ENCODE measurements at regions not wholly inside any gene's neighbourhood (a gene's known extent, or its start where the extent isn't known, plus 50 kb on each side); places are given as distances from the start of the nearest gene placed in this dataset.

- DNase-seq (ENCODE audit: low read depth, low spot score) = no peak
- H3K27ac ChIP-seq = no peak overlapping the region
Observed at GRCh38 chr2:20521682-20522189, 74.9 kb downstream of the RHOB start.

DNA sequence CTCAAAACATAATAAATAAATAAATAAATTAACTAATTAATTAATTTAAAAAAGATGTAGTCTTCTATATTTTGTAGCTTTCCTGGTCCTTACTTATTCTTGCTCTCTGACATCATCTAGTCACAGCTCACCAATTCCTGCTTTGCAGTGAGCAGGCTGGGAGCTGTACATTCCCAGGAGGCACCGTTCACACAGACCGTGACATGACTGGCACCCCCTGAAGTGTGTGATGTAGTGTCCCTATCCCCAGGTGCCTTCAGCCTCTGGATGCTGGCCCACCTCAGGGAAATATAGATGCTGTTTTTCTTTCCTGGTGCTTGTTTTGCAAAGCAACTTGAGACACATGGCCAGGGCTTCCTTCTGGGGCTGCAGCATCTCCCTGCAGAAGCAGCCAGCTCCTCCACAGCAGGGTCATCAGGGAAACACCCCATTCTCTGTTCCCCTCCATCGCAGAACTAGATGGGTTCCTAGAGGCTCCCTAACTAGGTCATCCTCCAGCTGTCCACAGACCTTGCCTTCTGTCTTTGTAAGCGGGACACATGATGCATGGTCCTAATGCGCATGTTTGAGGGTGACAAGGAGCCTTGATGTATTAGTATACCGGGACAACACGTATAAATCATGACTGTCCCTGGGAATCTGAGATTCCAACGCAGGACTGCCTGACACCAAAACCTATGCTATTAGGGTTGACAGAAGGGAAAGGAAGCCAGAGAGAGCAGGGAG lies 76.4 kb downstream of the RHOB start:
- no peak for DNase-seq (ENCODE audit: low read depth, low spot score)
- H3K27ac ChIP-seq = no peak overlapping the region

GRCh38 chr2:20523799-20524187 lies 76.9 kb downstream of the RHOB start:
- no peak overlapping the region for H3K27ac ChIP-seq

DNA sequence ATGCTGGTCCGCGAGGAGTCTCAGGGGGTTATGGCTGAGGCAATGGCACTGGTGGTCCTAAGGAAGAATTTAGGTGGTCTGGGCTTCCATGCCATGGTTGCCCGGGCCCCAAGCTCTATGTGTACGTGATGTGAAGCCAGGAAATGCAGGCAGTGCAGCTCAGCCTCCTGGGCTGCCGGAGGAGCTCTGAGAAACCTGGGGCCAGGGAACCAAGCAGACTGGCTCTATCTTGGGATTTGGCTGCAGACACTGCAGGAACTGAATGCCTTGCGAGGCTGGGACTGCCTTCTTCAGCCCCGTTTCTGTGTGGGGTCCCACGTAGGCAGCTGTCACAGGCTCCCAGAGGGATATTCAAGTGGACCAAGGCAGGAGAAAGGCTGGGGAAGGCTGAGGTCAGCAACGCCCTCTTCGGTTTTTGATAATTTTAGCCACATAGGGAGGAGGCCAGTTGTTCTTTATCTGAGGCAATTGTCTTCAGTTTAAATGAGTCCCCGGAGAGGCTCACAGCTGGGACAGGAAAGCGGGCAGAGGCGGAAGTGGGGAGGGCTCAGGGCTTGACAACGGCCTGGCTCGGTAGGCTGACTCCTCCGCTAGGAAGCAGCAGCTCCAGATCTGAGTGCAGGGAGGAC lies 77.7 kb downstream of the RHOB start:
- no peak overlapping the region for H3K27ac ChIP-seq
- DNase-seq (ENCODE audit: low read depth, low spot score) = no peak

More at GRCh38 chr2:20523799-20524187, 76.9 kb downstream of the RHOB start:
- DNase-seq (ENCODE audit: low read depth, low spot score) = no peak

GRCh38 chr2:20525041-20526035 lies 78.5 kb downstream of the RHOB start:
- H3K27ac ChIP-seq = no peak overlapping the region
- DNase-seq (ENCODE audit: low read depth, low spot score) = no peak

- DNase-seq (ENCODE audit: low read depth, low spot score) = no peak
- no peak overlapping the region for H3K27ac ChIP-seq
Observed at GRCh38 chr2:20526160-20526559, 79.3 kb downstream of the RHOB start.

DNA sequence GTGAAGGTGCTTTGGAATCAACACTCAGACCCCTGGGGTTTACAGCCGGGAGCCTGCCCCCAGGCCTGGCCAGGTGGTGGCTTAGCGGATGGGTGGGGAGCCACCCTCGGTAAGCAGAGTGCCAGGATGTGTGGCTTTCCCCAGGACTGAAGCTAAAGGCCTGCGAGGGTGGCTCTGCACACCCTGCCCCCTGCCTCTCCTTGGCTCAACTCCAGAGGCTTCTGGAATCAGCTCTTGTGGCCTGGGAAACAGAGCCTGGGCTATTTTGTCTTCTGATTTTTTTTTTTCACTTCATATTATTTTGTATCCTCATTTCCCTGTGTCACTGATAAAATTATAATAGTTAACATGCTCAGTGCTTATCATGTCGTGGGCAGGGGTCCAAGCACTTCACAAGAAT lies 79.8 kb downstream of the RHOB start:
- no peak for DNase-seq (ENCODE audit: low read depth, low spot score)
- no peak overlapping the region for H3K27ac ChIP-seq

GRCh38 chr2:20528713-20529112 lies 81.8 kb downstream of the RHOB start:
- DNase-seq (ENCODE audit: low read depth, low spot score) = no peak
- H3K27ac ChIP-seq = no peak overlapping the region

GRCh38 chr2:20530520-20530919 lies 83.6 kb downstream of the RHOB start:
- no peak overlapping the region for H3K27ac ChIP-seq
- DNase-seq (ENCODE audit: low read depth, low spot score) = no peak

- no peak overlapping the region for H3K27ac ChIP-seq
- no peak for DNase-seq (ENCODE audit: low read depth, low spot score)
Observed at GRCh38 chr2:20531633-20532262, 84.9 kb downstream of the RHOB start.

- DNase-seq (ENCODE audit: low read depth, low spot score) = no peak
Observed at GRCh38 chr2:20532634-20533437, 86.0 kb downstream of the RHOB start.

GRCh38 chr2:20533993-20534622 lies 87.2 kb downstream of the RHOB start:
- no peak for DNase-seq (ENCODE audit: low read depth, low spot score)

More at GRCh38 chr2:20532634-20533437, 86.0 kb downstream of the RHOB start:
- H3K27ac ChIP-seq = no peak overlapping the region

GRCh38 chr2:20534913-20535801 lies 88.3 kb downstream of the RHOB start:
- H3K27ac ChIP-seq = no peak overlapping the region
- no peak for DNase-seq (ENCODE audit: low read depth, low spot score)

More at GRCh38 chr2:20533993-20534622, 87.2 kb downstream of the RHOB start:
- no peak overlapping the region for H3K27ac ChIP-seq

DNA sequence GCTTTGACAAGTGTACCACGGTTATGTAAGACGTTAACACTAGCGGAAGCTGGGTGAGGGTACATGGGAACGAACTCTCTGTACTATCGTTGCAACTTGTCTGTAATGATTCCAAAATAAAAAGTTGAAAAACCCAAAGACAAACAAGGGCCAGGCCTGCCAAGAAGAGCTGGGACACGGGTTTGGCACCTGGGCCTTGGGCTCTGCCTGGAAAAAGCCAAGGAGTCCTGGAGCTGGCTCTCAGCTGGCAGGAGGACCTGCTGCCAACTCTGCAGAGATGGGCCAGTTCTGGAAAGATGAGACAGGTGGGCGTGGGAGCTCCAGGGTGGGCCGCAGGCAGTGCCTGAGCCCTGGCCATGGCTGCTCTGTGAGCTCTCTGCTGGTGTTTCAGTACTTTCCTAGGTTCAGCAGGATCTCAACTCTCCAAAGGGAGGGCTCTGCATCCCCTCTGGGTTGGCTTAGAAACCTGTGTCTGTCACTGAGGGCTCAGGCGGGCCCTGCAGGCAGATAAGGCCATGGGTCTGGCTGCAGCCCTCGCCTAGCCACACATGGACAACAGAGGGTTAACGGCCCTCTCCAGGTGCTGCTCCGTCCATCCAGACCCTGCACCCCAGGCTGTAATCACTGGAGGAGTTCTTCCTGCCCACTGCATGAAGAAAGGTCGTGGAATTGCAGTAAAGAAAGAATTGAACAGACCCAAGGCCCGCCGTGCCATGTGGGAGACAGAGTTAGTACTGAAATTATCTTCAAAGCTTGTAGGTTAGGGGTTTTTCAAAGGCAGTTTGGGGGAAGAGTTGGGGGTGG lies 89.9 kb downstream of the RHOB start:
- no peak overlapping the region for H3K27ac ChIP-seq
- no peak for DNase-seq (ENCODE audit: low read depth, low spot score)

- H3K27ac ChIP-seq = no peak overlapping the region
Observed at GRCh38 chr2:20537423-20538307, 90.8 kb downstream of the RHOB start.

More at GRCh38 chr2:20537423-20538307, 90.8 kb downstream of the RHOB start:
- no peak for DNase-seq (ENCODE audit: low read depth, low spot score)

All from epithelial cell of prostate (primary cell).